SU-DHL-6 (cell line): ENCODE measurements at regions not wholly inside any gene's neighbourhood (a gene's known extent, or its start where the extent isn't known, plus 50 kb on each side); places are given as distances from the start of the nearest gene placed in this dataset.

Source experiments
- H2AFZ ChIP-seq: fragments of 200-600 bp; sonication (generic); 2 replicates; pipeline ENCODE4 v1.6.1; 2014; ENCODE audit warnings: low read depth, mild to moderate bottlenecking, moderate library complexity, mixed read lengths, antibody characterized with exemption, low read length; ENCODE audit not compliant: severe bottlenecking
- H3F3A ChIP-seq: fragments of 200-600 bp; shearing (Covaris generic); 2 replicates; pipeline ENCODE4 v1.6.0; 2016; ENCODE audit warnings: antibody characterized with exemption, mild to moderate bottlenecking; ENCODE audit not compliant: insufficient read depth
- H3K27ac ChIP-seq: fragments of 200-600 bp; sonication (generic); 2 replicates; pipeline ENCODE4 v1.5.1; 2016; ENCODE audit warnings: low read depth, mild to moderate bottlenecking, low read length, moderate library complexity, mixed read lengths
- H3K27me3 ChIP-seq: fragments of 200-600 bp; sonication (generic), shearing (Covaris generic); 2 replicates; pipeline ENCODE4 v1.6.0; 2014; ENCODE audit warnings: mild to moderate bottlenecking, low read length
- H3K36me3 ChIP-seq: fragments of 200-600 bp; sonication (generic); 2 replicates; pipeline ENCODE4 v1.6.1; 2014; ENCODE audit warnings: mild to moderate bottlenecking, low read length, mixed read lengths
- H3K4me2 ChIP-seq: fragments of 300-600, 200-600 bp; shearing (Covaris generic), sonication (generic); 2 replicates; pipeline ENCODE4 v1.6.0; 2014; ENCODE audit warnings: low read length, low read depth, mild to moderate bottlenecking; ENCODE audit not compliant: poor library complexity, severe bottlenecking
- H3K4me3 ChIP-seq: fragments of 200-600 bp; sonication (generic); 2 replicates; pipeline ENCODE4 v1.5.1; 2014; ENCODE audit warnings: antibody characterized with exemption, low read length, mild to moderate bottlenecking, mixed read lengths; ENCODE audit not compliant: insufficient read depth, poor library complexity, severe bottlenecking
- H3K79me2 ChIP-seq: fragments of 200-600 bp; sonication (generic); 2 replicates; pipeline ENCODE4 v1.6.1; 2014; ENCODE audit warnings: mild to moderate bottlenecking, low read length, moderate library complexity; ENCODE audit not compliant: insufficient read depth
- H3K9ac ChIP-seq: fragments of 200-600 bp; sonication (generic); 2 replicates; pipeline ENCODE4 v1.7.0; 2014; ENCODE audit warnings: mild to moderate bottlenecking, low read length
- H3K9me2 ChIP-seq: fragments of 200-600 bp; sonication (generic); replicated peaks from 2 replicates; pipeline ENCODE4 v1.6.1; 2014; ENCODE audit warnings: low read length; ENCODE audit not compliant: insufficient read depth
- H3K9me3 ChIP-seq: fragments of 200-600 bp; sonication (generic); 2 replicates; pipeline ENCODE4 v1.6.1; 2014; ENCODE audit warnings: low read length, mixed read lengths; ENCODE audit not compliant: insufficient read depth
- H4K20me1 ChIP-seq: fragments of 200-600 bp; sonication (generic); 2 replicates; pipeline ENCODE4 v1.6.1; 2014; ENCODE audit warnings: low read depth, mild to moderate bottlenecking, antibody characterized with exemption, low read length, moderate library complexity, mixed read lengths
- CTCF ChIP-seq: fragments of 200-600 bp; sonication (generic); IDR thresholded peaks from one replicate; pipeline ENCODE4 v1.5.1; 2017; ENCODE audit warnings: antibody characterized with exemption, mild to moderate bottlenecking, low read length, moderate library complexity; ENCODE audit not compliant: insufficient read depth, poor library complexity, severe bottlenecking
- EZH2phosphoT487 ChIP-seq: fragments of 200-600 bp; sonication (generic), shearing (Covaris generic); conservative IDR thresholded peaks from 2 replicates; pipeline ENCODE4 v1.6.1; 2018; ENCODE audit warnings: mild to moderate bottlenecking, antibody characterized with exemption, low read length, moderate library complexity, mixed read lengths

DNA sequence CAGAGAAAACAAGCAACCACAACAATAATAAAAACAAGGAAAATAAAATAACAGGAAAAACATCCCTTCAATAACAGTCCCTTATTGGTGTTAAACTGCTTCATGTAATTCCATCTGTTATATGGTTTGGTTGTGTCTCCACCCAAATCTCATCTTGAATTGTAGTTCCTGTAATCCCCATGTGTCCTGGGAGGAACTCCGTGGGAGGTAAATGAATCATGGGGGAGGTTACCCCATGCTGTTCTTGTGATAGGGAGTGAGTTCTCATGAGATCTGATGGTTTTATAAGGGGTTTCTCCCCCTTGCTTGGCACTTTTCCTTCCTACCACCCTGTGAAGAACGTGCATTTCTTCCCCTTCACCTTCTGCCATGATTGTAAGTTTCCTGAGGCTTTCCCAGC is 369.8 kb downstream of the TMEM232 start:
- Histone ChIP-seq H3K27ac (no peak overlapping the region), H3F3A (no peaks in the 10 kb centered on the region), H3K9me2 (no peaks in the 10 kb centered on the region), H3K79me2 (no peaks in the 10 kb centered on the region), H2AFZ (no peak overlapping the region), H3K4me2 (no peak overlapping the region), H3K9ac (no peak overlapping the region), H4K20me1 (no peaks in the 10 kb centered on the region), H3K36me3 (no peaks in the 10 kb centered on the region), H3K27me3 (no peaks in the 10 kb centered on the region), H3K4me3 (no peak overlapping the region), H3K9me3 (no peaks in the 10 kb centered on the region)
- no peak for TF ChIP-seq EZH2phosphoT487
- TF ChIP-seq CTCF, result no peak

DNA sequence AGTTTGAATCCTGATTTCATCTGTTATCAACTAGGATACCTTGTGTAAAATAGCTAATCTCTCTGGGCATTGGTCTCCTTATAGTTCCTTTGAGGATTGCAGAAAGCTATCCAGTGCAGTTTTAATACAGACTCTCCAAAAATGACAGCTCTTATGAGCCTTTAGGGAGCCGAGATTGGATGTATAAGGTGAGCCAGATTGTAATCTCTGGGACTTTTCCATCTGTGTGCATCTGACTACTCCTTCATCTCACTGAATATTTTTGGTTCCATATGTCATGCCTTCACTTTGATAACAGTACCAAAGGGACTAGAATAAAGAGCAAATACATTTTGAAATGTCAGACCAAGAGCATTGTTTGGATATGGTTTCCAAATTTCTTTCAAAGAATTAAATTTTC is 367.2 kb downstream of the TMEM232 start:
- TF ChIP-seq EZH2phosphoT487 (no peak), CTCF (no peak)
- Histone ChIP-seq H3K9me3 (no peaks in the 10 kb centered on the region), H3K27me3 (no peaks in the 10 kb centered on the region), H3K9me2 (no peaks in the 10 kb centered on the region), H2AFZ (no peak overlapping the region), H3F3A (no peaks in the 10 kb centered on the region), H3K79me2 (no peaks in the 10 kb centered on the region), H3K36me3 (no peaks in the 10 kb centered on the region), H3K4me3 (no peak overlapping the region), H3K4me2 (no peak overlapping the region), H3K9ac (no peak overlapping the region), H3K27ac (no peak overlapping the region), H4K20me1 (no peaks in the 10 kb centered on the region)

- Histone ChIP-seq H3K4me3 (no peak overlapping the region), H3K36me3 (no peaks in the 10 kb centered on the region), H3K27ac (no peak overlapping the region), H3K9me2 (no peaks in the 10 kb centered on the region), H3K79me2 (no peaks in the 10 kb centered on the region), H3F3A (no peaks in the 10 kb centered on the region), H2AFZ (no peak overlapping the region), H4K20me1 (no peaks in the 10 kb centered on the region), H3K4me2 (no peak overlapping the region), H3K9me3 (no peaks in the 10 kb centered on the region), H3K27me3 (no peaks in the 10 kb centered on the region), H3K9ac (no peak overlapping the region)
- TF ChIP-seq CTCF (no peak), EZH2phosphoT487 (no peak)
These were observed 365.0 kb downstream of the TMEM232 start for GRCh38 chr5:110361471-110361870.

- Histone ChIP-seq H3K36me3 (no peaks in the 10 kb centered on the region), H3K27ac (no peak overlapping the region), H3K9me3 (no peaks in the 10 kb centered on the region), H3K79me2 (no peaks in the 10 kb centered on the region), H3K9me2 (no peaks in the 10 kb centered on the region), H3K27me3 (no peaks in the 10 kb centered on the region), H3K4me2 (no peak overlapping the region), H3K9ac (no peak overlapping the region), H2AFZ (no peak overlapping the region), H3F3A (no peaks in the 10 kb centered on the region), H4K20me1 (no peaks in the 10 kb centered on the region), H3K4me3 (no peak overlapping the region)
- TF ChIP-seq CTCF (no peak), EZH2phosphoT487 (no peak)
These were observed 364.2 kb downstream of the TMEM232 start for GRCh38 chr5:110362261-110362660.
